T47D (cell line): ENCODE measurements at regions not wholly inside any gene's neighbourhood (a gene's known extent, or its start where the extent isn't known, plus 50 kb on each side); places are given as distances from the start of the nearest gene placed in this dataset.

Experiments
- DNase-seq, 2 experiments: peaks; one replicate each; pipeline versions ENCODE4 v3.0.0 to v3.0.0-alpha.2; 2011 to 2012; ENCODE audit warnings: low read depth in 1 of 2, low spot score in 1 of 2
- JUND ChIP-seq: IDR thresholded peaks from 2 replicates; pipeline ENCODE4 v1.6.1; 2012; ENCODE audit warnings: low read depth
- in situ Hi-C: cut with HindIII; loops from 2 replicates; pipeline ENCODE4 v1.10.0; 2016; ENCODE audit warnings: low sequenced_read_pairs, low pct_unique_long_range_greater_than_20kb

DNA sequence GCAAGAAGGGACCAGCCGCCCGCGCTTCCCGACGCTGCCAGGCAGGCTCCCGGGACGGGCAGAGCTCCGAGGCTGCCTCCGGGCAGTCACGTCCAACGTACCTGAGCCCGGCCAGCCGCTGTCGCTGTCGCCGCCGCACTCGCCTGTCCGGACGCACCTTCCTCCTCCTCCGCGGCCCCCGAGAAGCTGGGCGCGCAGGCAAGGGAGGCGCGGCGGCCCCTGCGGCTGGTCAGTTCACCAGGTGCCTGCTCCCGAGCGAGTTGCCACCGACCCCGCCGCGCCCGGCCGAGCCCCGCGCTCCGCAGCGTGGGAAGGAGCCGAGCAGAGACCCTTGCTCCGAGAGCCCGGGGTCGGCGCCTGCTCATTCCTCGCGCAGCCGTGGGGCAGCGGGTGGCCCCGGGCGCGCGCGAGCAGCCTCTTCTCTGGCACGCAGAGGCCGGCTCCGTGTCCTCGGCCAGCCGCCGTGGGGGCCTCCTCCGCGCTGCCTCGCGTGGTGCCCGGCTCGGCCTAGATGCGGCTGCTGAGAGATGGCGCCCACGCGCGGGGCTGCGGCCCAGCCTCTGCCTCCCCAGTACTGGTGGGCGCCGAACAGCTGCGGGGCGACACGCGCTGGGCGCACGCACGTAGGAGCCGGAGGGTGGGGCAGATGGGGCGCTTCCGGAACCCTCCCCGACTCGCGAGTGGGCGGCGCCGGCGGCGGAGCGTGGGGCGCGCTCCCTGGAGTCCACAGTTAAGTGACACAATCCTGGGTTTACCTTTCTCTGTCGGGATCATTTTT, 419.4 kb downstream of the UQCRFS1 start:
- DNase-seq: no peak
- no peak for TF ChIP-seq JUND
- in situ Hi-C loops: no loop called here

DNA sequence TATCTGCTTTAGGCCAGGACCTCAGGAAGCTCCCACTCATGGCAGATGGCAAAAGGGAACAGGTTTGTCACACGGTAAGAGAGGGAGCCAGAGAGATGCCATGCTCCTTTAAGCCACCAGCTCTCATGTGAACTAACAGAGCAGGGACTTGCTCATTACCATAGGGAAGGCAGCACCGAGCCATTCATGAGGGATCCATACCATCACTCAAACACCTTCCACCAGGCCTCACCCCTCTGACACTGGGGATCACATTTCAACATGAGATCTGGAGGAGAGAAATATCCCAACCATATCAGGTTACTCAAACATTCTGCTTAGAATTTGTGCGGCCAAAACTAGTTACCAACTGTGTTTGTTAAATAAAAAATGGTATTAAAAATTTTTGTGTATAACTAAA, 427.0 kb downstream of the UQCRFS1 start:
- in situ Hi-C loops: no loop called here
- DNase-seq: no peak
- TF ChIP-seq JUND: no peak

DNA sequence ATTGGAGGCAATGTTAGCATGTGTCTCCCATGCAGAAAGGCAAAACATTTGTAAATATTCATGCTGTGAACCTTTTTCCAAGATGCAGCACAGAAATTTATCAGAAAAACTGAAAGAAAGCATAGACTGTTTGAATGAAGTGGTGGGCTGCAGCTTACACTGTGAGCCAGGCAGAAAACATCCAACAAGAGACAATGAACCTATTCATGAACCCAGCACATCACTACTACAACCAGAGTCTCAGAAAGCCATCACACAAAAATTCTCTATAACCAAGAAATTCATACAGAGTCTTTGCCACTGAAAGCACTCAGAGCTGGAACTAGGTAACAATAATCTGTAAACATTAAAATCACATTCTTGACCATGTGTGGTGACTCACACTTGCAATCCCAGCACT, 448.9 kb downstream of the UQCRFS1 start:
- no peak for DNase-seq
- no peak for TF ChIP-seq JUND
- in situ Hi-C loops: no loop called here

DNA sequence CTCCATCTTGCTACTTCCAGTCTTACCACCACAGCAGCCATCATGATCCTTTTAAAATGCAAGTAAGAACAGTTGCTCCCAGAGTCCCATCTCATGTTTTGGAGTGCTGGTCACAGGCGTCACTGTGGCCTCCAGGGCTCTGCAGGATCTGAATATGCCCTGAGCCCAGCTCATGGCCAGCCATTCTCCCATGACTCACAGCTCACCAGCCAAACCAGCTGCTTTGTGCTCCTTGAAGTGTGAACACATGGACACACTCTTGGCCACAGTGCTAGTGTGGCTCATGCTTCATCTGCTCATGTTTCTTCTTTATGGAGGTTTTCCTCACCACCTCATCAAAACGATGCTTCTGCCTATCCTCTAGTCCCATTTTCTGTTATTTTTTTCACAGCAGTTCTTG, 466.5 kb downstream of the UQCRFS1 start:
- no peak for DNase-seq
- no peak for TF ChIP-seq JUND
- in situ Hi-C loops: no loop called here

DNA sequence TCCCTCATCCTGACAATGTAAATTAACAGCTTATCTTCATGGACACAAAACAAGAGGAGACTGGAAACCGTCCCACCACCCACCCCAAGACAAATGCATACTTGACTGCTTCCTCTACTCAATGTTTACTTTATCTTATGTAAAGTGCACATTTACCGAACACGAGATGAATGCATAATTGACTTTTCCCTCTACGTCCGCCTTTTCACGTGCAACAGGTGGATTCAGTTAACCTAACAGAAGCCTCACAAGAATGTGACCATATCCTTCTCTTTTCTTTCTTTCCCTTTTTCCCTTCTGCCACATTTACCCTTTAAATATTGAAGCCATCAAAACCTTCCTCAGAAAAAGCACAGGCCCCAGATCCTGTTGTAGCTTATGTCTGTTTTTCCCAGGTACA, 468.0 kb downstream of the UQCRFS1 start:
- in situ Hi-C loops: no loop called here
- no peak for TF ChIP-seq JUND
- DNase-seq: no peak

DNA sequence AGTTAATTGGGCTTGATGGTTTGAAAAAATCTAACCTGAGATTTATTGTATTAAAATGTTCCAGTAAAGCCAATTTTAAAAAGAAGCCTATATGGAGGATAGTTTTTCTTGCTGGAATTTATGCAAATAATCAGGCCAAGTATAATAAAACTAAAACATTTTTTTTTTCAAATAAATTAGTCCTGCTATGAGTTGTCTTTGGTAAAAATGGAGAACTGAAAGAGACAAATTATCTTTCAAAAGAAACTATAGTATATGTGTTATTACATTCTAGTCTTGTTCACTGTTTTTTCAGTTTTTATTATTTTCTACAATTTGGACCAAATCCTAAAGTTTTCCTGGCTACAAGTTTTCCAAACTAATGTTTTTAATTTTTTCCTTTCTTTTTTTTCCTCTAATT, 468.9 kb downstream of the UQCRFS1 start:
- DNase-seq: no peak
- in situ Hi-C loops: no loop called here
- TF ChIP-seq JUND: no peak

DNA sequence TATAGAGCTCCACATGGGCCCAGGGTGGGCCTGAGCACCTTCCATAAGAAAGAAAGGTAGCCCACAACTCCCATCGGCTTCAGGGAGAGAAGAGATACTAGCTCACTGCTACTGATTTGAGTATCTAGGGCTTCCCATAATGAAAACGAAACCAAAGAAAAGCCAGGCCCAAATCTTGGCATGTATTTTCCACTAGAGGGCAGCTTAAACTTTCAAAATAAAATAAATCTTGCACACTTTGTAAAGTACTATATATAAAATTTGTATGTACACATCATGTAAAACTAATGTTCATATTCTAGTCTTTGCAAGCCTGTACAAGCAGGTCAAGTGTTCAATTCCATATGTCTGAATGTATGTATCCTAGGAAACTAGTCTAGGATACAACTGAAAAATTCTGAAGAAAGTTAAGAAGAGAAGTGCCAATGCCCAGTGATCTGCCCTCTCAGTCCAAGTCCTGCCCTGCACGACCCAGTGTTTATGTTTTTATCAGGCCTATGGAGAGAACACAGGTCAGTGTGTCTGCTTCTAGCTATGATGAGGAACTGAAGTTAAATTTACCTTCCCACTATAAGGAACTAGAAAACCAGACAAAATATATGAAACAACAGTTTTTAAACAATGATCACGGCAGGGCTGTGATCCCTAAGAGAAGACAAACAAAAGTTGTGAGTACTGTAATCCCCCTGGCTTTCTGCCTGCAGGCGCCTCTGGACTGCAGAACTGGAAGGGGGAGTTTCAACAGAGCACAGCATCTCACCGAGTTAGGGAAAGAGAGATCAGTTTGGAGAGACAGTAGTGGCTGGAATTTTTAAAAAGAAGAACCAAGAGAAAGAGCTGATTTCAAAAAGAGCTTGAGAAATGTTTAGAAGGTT, 475.7 kb downstream of the UQCRFS1 start:
- in situ Hi-C loops: no loop called here
- DNase-seq: peak in 1 of 2 experiments; percentile 61
- TF ChIP-seq JUND: no peak

DNA sequence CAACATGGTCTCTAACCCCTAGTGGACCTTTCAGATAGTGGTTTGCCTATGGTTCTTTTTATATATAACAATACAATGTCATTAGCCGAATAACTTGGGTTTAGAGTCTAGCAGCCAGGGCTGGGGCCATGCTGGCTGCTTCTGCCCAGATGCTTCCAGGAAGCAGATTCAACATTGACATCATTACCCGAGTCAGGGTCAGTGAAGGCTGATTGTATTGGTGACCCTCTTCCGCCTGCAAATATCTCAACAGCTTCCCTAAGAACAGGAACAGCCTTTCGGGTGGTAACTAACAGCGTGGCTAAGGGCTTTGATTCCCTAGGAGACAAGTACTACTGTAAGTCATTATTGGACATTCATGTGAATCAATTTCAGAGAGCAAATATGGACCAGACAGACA, 476.4 kb downstream of the UQCRFS1 start:
- DNase-seq: no peak
- in situ Hi-C loops: no loop called here
- no peak for TF ChIP-seq JUND

DNA sequence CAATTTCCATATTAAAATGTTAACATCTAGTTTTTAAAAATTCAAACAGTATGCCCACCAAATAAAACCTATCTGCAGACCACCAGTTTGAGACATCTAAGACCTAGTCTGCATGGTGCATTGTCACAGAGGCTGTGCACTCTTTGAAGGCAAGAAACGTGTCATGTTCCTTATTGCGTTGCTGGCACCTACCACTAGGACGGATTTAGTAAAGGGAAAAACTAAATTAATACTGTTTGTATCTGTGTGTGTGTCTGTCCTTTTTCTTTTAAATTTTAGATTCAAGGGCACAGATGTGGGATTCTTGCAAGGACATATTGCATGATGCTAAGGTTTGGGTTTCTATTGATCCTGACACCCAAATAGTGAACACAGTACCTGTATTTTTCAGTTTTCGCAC, 481.4 kb downstream of the UQCRFS1 start:
- in situ Hi-C loops: no loop called here

DNA sequence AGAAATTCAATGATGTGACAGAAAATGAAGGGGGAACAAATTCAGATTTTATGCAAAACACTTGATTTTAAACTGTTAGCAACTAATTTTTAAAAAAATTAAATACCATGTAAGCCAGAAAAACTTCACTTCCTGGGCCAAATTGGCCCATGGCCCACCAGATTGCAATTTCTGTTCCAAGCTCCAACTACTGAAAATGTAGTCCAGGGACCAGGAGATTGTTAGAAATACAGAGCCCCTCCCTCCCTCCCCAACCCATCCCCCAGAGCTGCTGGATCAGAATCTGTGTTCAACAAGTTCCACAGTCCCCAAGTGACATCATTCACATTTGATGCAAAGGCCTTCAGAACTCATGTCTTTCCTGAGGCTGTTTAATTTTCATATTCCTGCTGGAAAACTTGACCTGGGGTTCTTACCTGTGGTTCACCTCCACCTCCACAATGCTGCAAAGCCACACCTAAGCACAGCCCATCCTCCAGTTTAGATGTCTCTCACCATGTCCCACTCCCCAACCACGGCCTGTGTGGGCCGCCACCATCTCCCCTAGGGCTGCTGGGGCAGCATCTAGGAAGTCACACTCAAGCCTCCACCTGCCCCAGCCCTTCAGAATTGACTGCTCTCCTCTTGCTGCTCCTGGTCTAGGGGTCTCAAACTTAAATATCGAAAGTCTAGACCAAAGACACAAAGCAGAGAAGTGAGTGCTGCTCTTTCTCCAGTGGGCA, 482.0 kb downstream of the UQCRFS1 start:
- in situ Hi-C loops: no loop called here

More for the DNA sequence above, 481.4 kb downstream of the UQCRFS1 start:
- no peak for DNase-seq
- no peak for TF ChIP-seq JUND

DNA sequence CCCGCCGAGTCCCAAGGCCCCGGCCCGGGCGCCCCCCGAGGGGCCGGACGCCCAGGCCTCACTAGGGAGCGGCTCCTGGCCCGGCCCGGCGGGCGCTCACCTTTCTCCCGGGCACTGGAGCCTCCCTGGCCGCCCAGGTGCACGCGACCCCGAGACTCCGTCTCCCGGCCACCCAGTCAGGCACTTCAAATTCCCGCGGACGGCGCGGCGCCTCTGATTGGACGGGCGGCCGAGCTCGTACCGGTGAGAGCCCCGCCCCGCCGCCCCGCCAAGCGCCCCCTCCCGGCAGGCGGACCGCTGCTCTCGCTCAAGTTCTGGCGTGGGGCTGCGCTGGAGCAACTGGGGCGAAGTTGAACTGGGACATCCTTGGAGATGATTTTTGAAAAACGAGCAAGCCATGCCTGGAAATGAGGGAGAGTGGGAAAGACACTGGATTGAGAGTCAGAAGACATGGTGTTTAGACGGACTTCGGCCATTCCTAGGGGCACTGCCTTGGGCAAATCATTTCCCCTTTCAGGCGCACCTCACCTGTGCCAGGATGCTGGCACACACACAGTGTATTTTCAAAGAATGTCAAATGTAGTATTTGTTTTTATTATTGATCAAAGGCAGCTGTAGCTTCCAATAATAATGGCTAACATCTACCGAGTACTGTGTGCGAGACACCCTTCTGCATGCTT, 485.3 kb downstream of the UQCRFS1 start:
- DNase-seq: no peak
- no peak for TF ChIP-seq JUND
- in situ Hi-C loops: no loop called here

More for the DNA sequence above, 482.0 kb downstream of the UQCRFS1 start:
- TF ChIP-seq JUND: no peak
- DNase-seq: no peak

DNA sequence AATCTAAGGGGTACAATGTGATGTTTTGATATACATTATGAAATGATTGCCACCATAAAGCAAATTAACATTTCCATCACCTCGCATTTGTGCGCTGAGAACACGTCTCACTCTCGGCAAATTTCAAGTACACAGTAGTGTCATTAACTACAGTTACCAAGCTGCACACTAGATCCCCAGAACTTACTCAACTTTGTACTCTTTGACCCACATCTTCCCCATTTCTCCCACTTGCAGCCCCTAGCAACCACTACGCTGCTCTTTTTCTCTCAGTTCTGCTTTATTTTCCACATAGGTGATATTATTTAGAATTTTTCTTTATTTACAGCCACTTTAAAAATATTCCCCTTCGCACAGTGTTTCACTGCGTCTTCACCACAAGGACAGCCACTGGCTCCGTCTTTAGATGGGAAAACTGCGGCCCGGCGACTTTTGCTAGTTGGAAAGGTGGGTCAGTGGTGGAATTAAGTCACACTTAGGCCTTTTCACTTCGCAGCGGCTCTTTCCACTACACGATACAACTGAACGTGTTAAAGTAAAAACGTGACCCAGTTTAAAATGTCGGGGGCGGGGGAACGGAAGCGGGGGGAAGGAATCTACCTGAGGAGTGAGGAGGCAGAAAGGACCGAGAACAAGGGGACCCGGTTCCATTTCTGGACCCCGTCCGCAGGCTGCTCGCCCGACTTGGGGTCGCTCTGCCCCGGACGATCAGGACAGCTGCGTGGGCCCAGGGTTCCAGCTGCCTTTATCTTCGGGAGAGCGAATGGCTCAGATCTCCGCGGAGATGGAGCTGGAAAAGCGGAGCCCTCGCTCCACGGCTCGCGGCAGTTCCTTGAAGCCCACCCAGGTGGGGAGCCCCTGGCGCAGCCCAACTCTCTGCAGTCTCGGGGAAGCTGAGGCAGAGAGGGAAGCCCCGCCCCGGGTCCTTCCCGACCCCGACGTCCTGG, 486.1 kb downstream of the UQCRFS1 start:
- in situ Hi-C loops: no loop called here
- TF ChIP-seq JUND: no peak
- DNase-seq: no peak
